D341Med (cell line): ENCODE measurements at regions not wholly inside any gene's neighbourhood (a gene's known extent, or its start where the extent isn't known, plus 50 kb on each side); places are given as distances from the start of the nearest gene placed in this dataset.
A peak's percentile ranks its signal among the peaks of the same experiment; 100 is the strongest.

Source experiments
- DNase-seq: peaks from one replicate; pipeline ENCODE4 v3.0.0; 2012; ENCODE audit warnings: low spot score

GRCh38 chr9:99537996-99538395, 283.7 kb upstream of the NR4A3 start:
- no peak for DNase-seq

- DNase-seq = no peak
Observed at GRCh38 chr9:99544526-99544925, 277.2 kb upstream of the NR4A3 start.

- no peak for DNase-seq
Observed at GRCh38 chr9:99549441-99549840, 272.2 kb upstream of the NR4A3 start.

- no peak for DNase-seq
Observed at GRCh38 chr9:99555792-99556191, 265.9 kb upstream of the NR4A3 start.

GRCh38 chr9:99556998-99557397, 264.7 kb upstream of the NR4A3 start:
- no peak for DNase-seq

GRCh38 chr9:99557816-99558215, 263.9 kb upstream of the NR4A3 start:
- no peak for DNase-seq

- DNase-seq = no peak
Observed at GRCh38 chr9:99559776-99560175, 261.9 kb upstream of the NR4A3 start.

- no peak for DNase-seq
Observed at GRCh38 chr9:99560561-99560960, 261.1 kb upstream of the NR4A3 start.

GRCh38 chr9:99561509-99561917, 260.2 kb upstream of the NR4A3 start:
- DNase-seq = peak; percentile 37

GRCh38 chr9:99561961-99562565, 259.6 kb upstream of the NR4A3 start:
- DNase-seq = no peak

- no peak for DNase-seq
Observed at GRCh38 chr9:99563364-99563763, 258.3 kb upstream of the NR4A3 start.

GRCh38 chr9:99565203-99565602, 256.5 kb upstream of the NR4A3 start:
- DNase-seq = no peak

- no peak for DNase-seq
Observed at GRCh38 chr9:99567436-99567835, 254.2 kb upstream of the NR4A3 start.

GRCh38 chr9:99569840-99570239, 251.8 kb upstream of the NR4A3 start:
- DNase-seq = no peak

- no peak for DNase-seq
Observed at GRCh38 chr9:99572567-99572966, 249.1 kb upstream of the NR4A3 start.

- DNase-seq = no peak
Observed at GRCh38 chr9:99573085-99573484, 248.6 kb upstream of the NR4A3 start.

- DNase-seq = no peak
Observed at GRCh38 chr9:99573886-99574285, 247.8 kb upstream of the NR4A3 start.

- no peak for DNase-seq
Observed at GRCh38 chr9:99576002-99576401, 245.7 kb upstream of the NR4A3 start.

GRCh38 chr9:99576876-99577275, 244.8 kb upstream of the NR4A3 start:
- no peak for DNase-seq

- no peak for DNase-seq
Observed at GRCh38 chr9:99577351-99577750, 244.3 kb upstream of the NR4A3 start.

GRCh38 chr9:99578666-99579065, 243.0 kb upstream of the NR4A3 start:
- DNase-seq = no peak

GRCh38 chr9:99579964-99580363, 241.7 kb upstream of the NR4A3 start:
- no peak for DNase-seq

- no peak for DNase-seq
Observed at GRCh38 chr9:99582814-99583213, 238.9 kb upstream of the NR4A3 start.

GRCh38 chr9:99588299-99588698, 233.4 kb upstream of the NR4A3 start:
- no peak for DNase-seq

GRCh38 chr9:99588747-99589146, 232.9 kb upstream of the NR4A3 start:
- no peak for DNase-seq
